Suprapubic skin (tissue), 4 donors: ENCODE measurements at regions not wholly inside any gene's neighbourhood (a gene's known extent, or its start where the extent isn't known, plus 50 kb on each side); places are given as distances from the start of the nearest gene placed in this dataset.
"Not testable (repeated sequence)": the region's sequence is repeated elsewhere in the genome, so short reads cannot be mapped to it uniquely, and the experiment has no call there.

Experiments used
- DNase-seq, 2 donors: peaks; one replicate each; pipeline ENCODE4 v3.0.0-alpha.2; 2019; ENCODE audit warnings: low spot score in 2 of 2
- H3K27ac ChIP-seq: fragments of 200-600 bp; sonication (generic); one replicate; pipeline ENCODE4 v1.5.1; 2019
- H3K27me3 ChIP-seq: fragments of 200-600 bp; sonication (generic); one replicate; pipeline ENCODE4 v1.5.1; 2019
- H3K36me3 ChIP-seq: fragments of 200-600 bp; sonication (generic); one replicate; pipeline ENCODE4 v1.5.1; 2019
- H3K4me1 ChIP-seq: fragments of 200-600 bp; sonication (generic); one replicate; pipeline ENCODE4 v1.5.1; 2019
- H3K4me3 ChIP-seq: fragments of 200-600 bp; sonication (generic); one replicate; pipeline ENCODE4 v1.5.1; 2019; ENCODE audit warnings: mild to moderate bottlenecking
- H3K9me3 ChIP-seq: fragments of 200-600 bp; sonication (generic); one replicate; pipeline ENCODE4 v1.5.1; 2019
- EP300 ChIP-seq: sonication (generic); formaldehyde crosslinking; IDR thresholded peaks from one replicate; pipeline ENCODE4 v1.6.1; 2017; ENCODE audit warnings: antibody characterized with exemption
- POLR2A ChIP-seq, 2 donors: fragments of 450-650 bp; IDR thresholded peaks; one replicate each; pipeline ENCODE4 v1.6.1; 2017; ENCODE audit warnings: antibody characterized with exemption in 2 of 2, mild to moderate bottlenecking in 2 of 2, moderate library complexity in 2 of 2
- POLR2AphosphoS5 ChIP-seq, 3 donors: sonication (generic); formaldehyde crosslinking; IDR thresholded peaks; one replicate each; pipeline ENCODE4 v1.6.1; 2017; ENCODE audit warnings: antibody characterized with exemption in 3 of 3
- WGBS: methylation state at CpG from one replicate; pipeline ENCODE4 v1.1.5; 2018; 5-methylcytosine and 5-hydroxymethylcytosine counted together
- TF ChIP-seq, protein P1 (sequence below), 2 donors: fragments of 200-600 bp in 1 of 2; fragments of 450-650 bp in 1 of 2; sonication (generic) in 1 of 2; IDR thresholded peaks; one replicate each; pipeline ENCODE4 v1.5.1; 2016 to 2019; ENCODE audit warnings: antibody characterized with exemption in 2 of 2, mild to moderate bottlenecking in 1 of 2, moderate library complexity in 1 of 2

DNA sequence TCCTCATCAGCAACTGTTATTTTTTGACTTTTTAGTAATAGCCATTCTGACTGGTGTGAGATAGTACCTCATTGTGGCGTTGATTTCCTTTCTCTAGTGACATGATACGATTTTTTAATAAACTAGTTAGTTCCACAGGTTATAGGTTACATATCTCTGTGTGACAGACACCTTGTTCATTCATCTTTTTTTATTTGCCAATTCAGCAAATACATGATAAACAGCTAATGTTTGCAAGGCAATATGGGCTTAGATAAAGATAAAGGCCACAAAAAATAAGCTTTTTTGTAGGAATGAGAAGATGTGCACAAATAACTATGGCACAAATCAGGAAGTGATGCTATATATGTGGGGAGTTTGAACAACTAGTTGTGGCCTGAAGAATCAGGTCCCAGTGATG lies 366.8 kb downstream of the HLX start:
- Histone ChIP-seq H3K4me3 (no peak overlapping the region), H3K27ac (no peak overlapping the region), H3K27me3 (no peaks in the 10 kb centered on the region), H3K36me3 (no peaks in the 10 kb centered on the region), H3K9me3 (no peaks in the 10 kb centered on the region), H3K4me1 (no peaks in the 10 kb centered on the region)
- WGBS = 85% methylated on average over 2 of the region's 2 CpGs
- no peak for DNase-seq
- TF ChIP-seq EP300 = no peak
- TF ChIP-seq, protein P1, sequence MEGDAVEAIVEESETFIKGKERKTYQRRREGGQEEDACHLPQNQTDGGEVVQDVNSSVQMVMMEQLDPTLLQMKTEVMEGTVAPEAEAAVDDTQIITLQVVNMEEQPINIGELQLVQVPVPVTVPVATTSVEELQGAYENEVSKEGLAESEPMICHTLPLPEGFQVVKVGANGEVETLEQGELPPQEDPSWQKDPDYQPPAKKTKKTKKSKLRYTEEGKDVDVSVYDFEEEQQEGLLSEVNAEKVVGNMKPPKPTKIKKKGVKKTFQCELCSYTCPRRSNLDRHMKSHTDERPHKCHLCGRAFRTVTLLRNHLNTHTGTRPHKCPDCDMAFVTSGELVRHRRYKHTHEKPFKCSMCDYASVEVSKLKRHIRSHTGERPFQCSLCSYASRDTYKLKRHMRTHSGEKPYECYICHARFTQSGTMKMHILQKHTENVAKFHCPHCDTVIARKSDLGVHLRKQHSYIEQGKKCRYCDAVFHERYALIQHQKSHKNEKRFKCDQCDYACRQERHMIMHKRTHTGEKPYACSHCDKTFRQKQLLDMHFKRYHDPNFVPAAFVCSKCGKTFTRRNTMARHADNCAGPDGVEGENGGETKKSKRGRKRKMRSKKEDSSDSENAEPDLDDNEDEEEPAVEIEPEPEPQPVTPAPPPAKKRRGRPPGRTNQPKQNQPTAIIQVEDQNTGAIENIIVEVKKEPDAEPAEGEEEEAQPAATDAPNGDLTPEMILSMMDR (IDR thresholded peaks at IDR 0.05) = no peak

DNA sequence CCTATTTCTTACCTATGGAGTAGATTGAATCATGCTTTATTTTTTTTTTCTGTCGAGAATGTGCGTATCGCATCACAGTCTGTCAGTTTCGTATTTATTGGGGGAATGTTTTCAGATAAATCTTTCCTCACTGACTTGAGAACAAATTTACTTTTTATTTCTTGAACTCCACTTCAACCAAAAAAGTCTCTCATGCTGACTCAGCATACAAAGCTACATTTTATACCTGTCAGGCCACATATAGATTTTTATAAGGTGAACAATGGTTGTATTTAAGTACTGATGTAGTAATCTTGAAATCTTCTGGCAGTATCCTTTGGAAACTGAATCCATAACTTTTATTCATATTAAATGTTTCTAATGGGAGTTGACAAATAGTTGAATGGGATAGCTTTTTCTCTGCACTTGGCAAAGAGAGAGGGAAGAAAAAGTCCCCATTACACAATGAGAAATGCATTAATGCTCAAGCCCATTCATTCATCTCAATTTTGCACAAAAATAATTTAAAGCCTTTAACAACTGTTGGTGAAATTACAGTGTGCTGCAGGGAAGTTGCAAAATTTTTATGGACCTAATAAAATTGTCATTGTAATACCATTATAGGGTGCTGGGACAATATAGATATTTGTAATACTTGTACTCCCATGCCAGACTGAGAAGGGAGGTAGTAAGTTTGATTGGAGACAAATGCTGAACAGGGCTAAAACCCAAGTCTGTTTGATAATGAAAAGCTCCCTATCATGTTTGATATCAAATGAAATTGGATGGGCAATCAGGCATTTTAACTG lies 367.6 kb downstream of the HLX start:
- H3K4me1 ChIP-seq = no peaks in the 10 kb centered on the region
- 69% methylated on average over 4 of the region's 4 CpGs for WGBS
- no peak overlapping the region for H3K27ac ChIP-seq
- no peak for DNase-seq
- H3K4me3 ChIP-seq = no peak overlapping the region
- TF ChIP-seq POLR2AphosphoS5 (IDR thresholded peaks at IDR 0.05) = no peak
- TF ChIP-seq, protein P1 (IDR thresholded peaks at IDR 0.05) = no peak
- no peaks in the 10 kb centered on the region for H3K9me3 ChIP-seq
- H3K36me3 ChIP-seq = no peaks in the 10 kb centered on the region
- H3K27me3 ChIP-seq = no peaks in the 10 kb centered on the region

DNA sequence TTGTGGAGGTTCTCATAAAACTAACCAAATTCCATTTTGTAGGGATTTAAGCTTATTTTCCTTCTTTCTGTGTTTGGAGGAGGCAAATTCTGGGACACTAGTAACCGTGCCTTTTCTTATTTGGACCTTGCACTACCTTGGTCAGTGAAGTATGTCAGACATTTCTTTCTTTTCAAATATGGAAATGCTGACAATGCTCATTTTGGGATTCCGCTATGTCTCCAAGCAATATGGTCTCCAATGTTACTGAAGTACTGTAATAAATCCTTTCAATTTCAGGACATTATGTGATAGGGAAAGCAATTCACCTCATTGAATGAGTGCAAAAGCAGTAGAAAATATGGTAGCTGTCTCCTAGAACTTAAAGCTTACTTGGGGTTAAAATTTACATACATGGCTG lies 372.3 kb downstream of the HLX start:
- TF ChIP-seq POLR2A (IDR thresholded peaks at IDR 0.05) (no peak), EP300 (no peak)
- WGBS = 93% methylated on average over 2 of the region's 2 CpGs

DNA sequence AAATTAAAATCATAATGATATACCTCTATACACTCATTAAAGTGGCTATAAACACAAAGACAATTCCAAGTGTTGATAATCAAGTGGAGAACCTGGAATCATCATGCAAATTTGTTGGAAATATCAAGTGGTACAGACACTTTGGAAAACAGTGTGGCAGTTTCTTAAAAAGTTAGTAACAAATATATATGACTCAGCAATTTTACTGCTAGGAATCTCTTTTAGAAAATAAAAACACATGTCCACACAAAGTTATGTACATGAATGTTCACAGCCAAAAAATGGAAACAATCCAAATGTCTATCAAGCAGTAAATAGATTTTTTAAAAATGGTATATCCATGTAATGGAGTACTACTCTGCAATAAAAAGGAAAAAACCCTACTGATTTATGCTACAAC lies 375.6 kb downstream of the HLX start:
- Histone ChIP-seq H3K27me3 (no peaks in the 10 kb centered on the region), H3K4me3 (no peak overlapping the region), H3K27ac (no peak overlapping the region), H3K36me3 (no peaks in the 10 kb centered on the region), H3K4me1 (no peaks in the 10 kb centered on the region), H3K9me3 (no peaks in the 10 kb centered on the region)
- no peak for TF ChIP-seq POLR2AphosphoS5 (IDR thresholded peaks at IDR 0.05)
- no peak for TF ChIP-seq POLR2A (IDR thresholded peaks at IDR 0.05)
- TF ChIP-seq, protein P1 (IDR thresholded peaks at IDR 0.05) = no peak
- no peak for TF ChIP-seq EP300
- no peak for DNase-seq

More for the DNA sequence above, 372.3 kb downstream of the HLX start:
- H3K36me3 ChIP-seq = no peaks in the 10 kb centered on the region
- H3K27me3 ChIP-seq = no peaks in the 10 kb centered on the region
- no peak for DNase-seq
- no peak overlapping the region for H3K27ac ChIP-seq
- no peak overlapping the region for H3K4me3 ChIP-seq
- no peaks in the 10 kb centered on the region for H3K9me3 ChIP-seq
- H3K4me1 ChIP-seq = no peaks in the 10 kb centered on the region

DNA sequence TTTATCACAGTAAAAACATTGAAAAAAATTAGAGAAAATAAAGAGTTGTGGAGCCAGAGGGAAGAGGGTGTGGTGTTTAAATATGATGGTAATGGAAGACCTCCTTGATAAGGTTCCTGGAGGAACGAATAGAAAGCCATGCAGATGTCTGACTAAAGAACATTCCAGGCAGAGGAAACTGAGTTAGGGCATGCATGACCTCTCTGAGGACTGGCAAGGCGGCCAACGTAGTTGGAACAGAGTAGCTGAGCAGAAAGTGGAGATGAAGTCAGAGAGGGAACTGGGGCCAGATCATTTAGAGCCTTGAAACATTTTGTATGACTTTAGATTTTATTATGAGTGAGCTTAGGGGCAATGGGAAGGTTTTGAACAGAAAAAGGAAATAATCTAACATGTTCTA lies 377.5 kb downstream of the HLX start:
- TF ChIP-seq, protein P1 (IDR thresholded peaks at IDR 0.05) = no peak
- no peak for TF ChIP-seq EP300
- TF ChIP-seq POLR2AphosphoS5 (IDR thresholded peaks at IDR 0.05) = no peak
- TF ChIP-seq POLR2A (IDR thresholded peaks at IDR 0.05) = no peak
- DNase-seq = no peak
- Histone ChIP-seq H3K9me3 (no peaks in the 10 kb centered on the region), H3K27me3 (no peaks in the 10 kb centered on the region), H3K4me1 (no peaks in the 10 kb centered on the region), H3K36me3 (no peaks in the 10 kb centered on the region), H3K27ac (no peak overlapping the region), H3K4me3 (no peak overlapping the region)
- 65% methylated on average over 3 of the region's 3 CpGs for WGBS

DNA sequence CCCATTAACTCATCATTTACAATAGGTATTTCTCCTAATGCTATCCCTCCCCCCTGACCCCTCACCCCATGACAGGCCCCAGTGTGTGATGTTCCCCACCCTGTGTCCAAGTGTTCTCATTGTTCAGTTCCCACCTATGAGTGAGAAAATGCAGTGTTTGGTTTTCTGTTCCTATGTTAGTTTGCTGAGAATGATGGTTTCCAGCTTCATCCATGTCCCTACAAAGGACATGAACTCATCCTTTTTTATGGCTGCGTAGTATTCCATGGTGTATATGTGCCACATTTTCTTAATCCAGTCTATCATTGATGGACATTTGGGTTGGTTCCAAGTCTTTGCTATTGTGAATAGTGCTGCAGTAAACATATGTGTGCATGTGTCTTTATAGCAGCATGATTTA lies 378.3 kb downstream of the HLX start:
- H3K27me3 ChIP-seq, H3K27ac ChIP-seq, H3K4me3 ChIP-seq, H3K4me1 ChIP-seq, DNase-seq, H3K36me3 ChIP-seq, H3K9me3 ChIP-seq: not testable (repeated sequence)
- 80% methylated on average over 1 of the region's 1 CpG for WGBS

DNA sequence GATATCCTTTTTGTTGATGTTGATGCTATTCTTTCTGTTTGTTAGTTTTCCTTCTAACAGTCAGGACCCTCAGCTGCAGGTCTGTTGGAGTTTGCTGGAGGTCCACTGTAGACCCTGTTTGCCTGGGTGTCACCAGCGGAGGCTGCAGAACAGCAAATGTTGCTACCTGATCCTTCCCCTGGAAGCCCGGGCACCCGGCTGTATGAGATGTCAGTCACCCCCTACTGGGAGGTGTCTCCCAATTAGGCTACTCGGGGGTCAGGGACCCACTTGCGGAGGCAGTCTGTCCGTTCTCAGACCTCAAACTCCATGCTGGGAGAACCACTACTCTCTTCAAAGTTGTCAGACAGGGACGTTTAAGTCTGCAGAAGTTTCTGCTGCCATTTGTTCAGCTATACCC lies 383.4 kb downstream of the HLX start:
- H3K27ac ChIP-seq, H3K4me1 ChIP-seq, H3K4me3 ChIP-seq, DNase-seq, H3K36me3 ChIP-seq, H3K27me3 ChIP-seq, H3K9me3 ChIP-seq: not testable (repeated sequence)
- 91% methylated on average over 6 of the region's 7 CpGs for WGBS
